ENCODE measurements at regions not wholly inside any gene's neighbourhood (a gene's known extent, or its start where the extent isn't known, plus 50 kb on each side); places are given as distances from the start of the nearest gene placed in this dataset.

- TF ChIP-seq CTCF (conservative IDR thresholded peaks at IDR 0.05 in 1 of 2, IDR thresholded peaks at IDR 0.05 in 1 of 2; ENCODE audit: low read depth in 1 of 2, low read length in 2 of 2) = no peak
- no peak for TF ChIP-seq EZH2 (IDR thresholded peaks at IDR 0.05; ENCODE audit: low read length, missing control alignments)
Observed at GRCh38 chr10:78336402-78336791, 302.7 kb downstream of the RPS24 start.
